ENCODE measurements at regions not wholly inside any gene's neighbourhood (a gene's known extent, or its start where the extent isn't known, plus 50 kb on each side); places are given as distances from the start of the nearest gene placed in this dataset.

DNA sequence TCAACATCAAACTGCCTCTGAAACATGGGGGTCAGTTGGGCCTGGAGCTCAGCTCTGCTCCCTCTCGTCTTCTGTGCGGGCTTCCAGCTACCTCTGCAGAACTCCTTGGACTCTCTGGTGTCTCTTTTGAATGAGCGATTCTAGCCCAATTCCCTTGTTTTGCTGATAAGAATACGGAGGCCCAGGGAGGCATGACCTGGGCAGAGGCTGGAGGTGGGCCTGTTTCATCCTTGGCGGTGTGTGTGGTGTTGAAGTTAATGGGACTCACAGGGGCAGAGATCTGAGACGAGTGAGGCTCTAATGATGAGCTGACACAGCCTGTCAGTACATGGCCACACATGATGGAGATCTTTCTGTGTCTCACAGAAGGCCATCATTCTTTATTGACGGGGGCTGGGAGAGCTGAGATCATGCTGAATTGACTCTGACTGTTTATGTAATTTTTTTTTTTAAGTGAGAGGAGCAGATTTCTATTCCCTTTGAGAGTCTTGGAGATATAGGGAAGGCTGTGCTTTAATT, 134.5 kb downstream of the URB2 start:
- Mint-ChIP-seq H3K27ac (peak overlapping the region; percentile 9), H3K9me3 (no peaks in the 10 kb centered on the region; the same call in 1 of the 2 replicates), H3K4me3 (no peak overlapping the region), H3K36me3 (ENCODE audit: low read depth) (no peaks in the 10 kb centered on the region), H3K27me3 (ENCODE audit: insufficient read depth) (peaks cover 2% of the 10 kb centered on the region; the same call in 1 of the 2 replicates), H3K4me1 (ENCODE audit: low read depth) (peaks cover 55% of the 10 kb centered on the region)
- TF ChIP-seq, protein P1, sequence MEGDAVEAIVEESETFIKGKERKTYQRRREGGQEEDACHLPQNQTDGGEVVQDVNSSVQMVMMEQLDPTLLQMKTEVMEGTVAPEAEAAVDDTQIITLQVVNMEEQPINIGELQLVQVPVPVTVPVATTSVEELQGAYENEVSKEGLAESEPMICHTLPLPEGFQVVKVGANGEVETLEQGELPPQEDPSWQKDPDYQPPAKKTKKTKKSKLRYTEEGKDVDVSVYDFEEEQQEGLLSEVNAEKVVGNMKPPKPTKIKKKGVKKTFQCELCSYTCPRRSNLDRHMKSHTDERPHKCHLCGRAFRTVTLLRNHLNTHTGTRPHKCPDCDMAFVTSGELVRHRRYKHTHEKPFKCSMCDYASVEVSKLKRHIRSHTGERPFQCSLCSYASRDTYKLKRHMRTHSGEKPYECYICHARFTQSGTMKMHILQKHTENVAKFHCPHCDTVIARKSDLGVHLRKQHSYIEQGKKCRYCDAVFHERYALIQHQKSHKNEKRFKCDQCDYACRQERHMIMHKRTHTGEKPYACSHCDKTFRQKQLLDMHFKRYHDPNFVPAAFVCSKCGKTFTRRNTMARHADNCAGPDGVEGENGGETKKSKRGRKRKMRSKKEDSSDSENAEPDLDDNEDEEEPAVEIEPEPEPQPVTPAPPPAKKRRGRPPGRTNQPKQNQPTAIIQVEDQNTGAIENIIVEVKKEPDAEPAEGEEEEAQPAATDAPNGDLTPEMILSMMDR (IDR thresholded peaks at IDR 0.05) = no peak
- DNase-seq = no peak

DNA sequence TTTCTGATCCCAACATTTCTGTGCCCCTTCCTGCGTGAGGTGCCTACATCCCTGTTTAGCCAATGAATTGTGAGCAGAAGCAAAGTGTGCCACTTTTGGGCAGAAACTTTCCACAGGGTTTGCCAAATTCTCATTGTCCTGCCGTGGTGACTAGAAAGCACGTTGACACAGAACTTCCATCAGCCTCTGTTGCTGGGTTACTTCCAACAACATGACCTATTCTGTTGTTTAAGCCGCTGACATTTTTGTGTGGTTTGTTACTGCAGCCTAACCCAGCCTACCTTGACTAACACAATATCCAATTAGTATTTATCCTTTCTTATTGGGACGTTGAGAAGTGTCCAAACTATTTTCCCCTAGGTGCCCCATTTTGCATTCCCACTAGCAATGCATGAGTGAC, 136.8 kb downstream of the URB2 start:
- no peak for DNase-seq
- H3K27me3 Mint-ChIP-seq (ENCODE audit: insufficient read depth) = peaks cover 2% of the 10 kb centered on the region; the same call in 1 of the 2 replicates
- H3K4me1 Mint-ChIP-seq (ENCODE audit: low read depth) = peaks cover 36% of the 10 kb centered on the region

DNA sequence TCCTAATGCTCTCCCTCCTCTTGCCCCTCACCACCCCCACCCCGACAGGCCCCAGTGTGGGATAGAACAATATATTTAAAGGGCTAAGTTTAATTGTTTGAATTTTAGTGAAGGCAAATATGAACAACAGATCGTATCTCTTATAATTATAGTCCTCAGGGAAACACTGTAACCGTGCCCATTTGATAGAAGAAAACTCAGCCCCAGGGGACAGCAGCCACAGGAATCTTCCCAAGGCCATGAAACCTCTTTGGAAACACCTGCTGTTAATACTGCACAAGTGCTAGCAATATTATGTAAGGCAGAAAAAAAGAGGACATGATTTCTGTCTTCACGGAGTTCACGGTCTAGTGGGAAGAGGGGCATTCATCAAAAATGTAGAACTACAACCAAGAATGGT, 142.2 kb downstream of the URB2 start:
- no peak overlapping the region for H3K4me3 Mint-ChIP-seq
- no peak for DNase-seq
- H3K9me3 Mint-ChIP-seq = no peaks in the 10 kb centered on the region
- peaks cover 20% of the 10 kb centered on the region for H3K27me3 Mint-ChIP-seq (ENCODE audit: insufficient read depth)
- H3K27ac Mint-ChIP-seq = no peak overlapping the region
- no peaks in the 10 kb centered on the region for H3K36me3 Mint-ChIP-seq (ENCODE audit: low read depth)
- no peaks in the 10 kb centered on the region for H3K4me1 Mint-ChIP-seq (ENCODE audit: low read depth)
- TF ChIP-seq, protein P1 (IDR thresholded peaks at IDR 0.05) = no peak

More for the DNA sequence above, 136.8 kb downstream of the URB2 start:
- no peak overlapping the region for H3K4me3 Mint-ChIP-seq
- TF ChIP-seq, protein P1 (IDR thresholded peaks at IDR 0.05) = no peak
- H3K9me3 Mint-ChIP-seq = no peaks in the 10 kb centered on the region
- no peak overlapping the region for H3K27ac Mint-ChIP-seq
- no peaks in the 10 kb centered on the region for H3K36me3 Mint-ChIP-seq (ENCODE audit: low read depth)

- Mint-ChIP-seq H3K36me3 (ENCODE audit: low read depth) (no peaks in the 10 kb centered on the region), H3K9me3 (no peaks in the 10 kb centered on the region), H3K4me3 (no peak overlapping the region), H3K4me1 (ENCODE audit: low read depth) (no peaks in the 10 kb centered on the region), H3K27me3 (ENCODE audit: insufficient read depth) (peaks cover 20% of the 10 kb centered on the region), H3K27ac (no peak overlapping the region)
- TF ChIP-seq, protein P1 (IDR thresholded peaks at IDR 0.05) = no peak
- no peak for DNase-seq
Observed at GRCh38 chr1:229769006-229769405, 143.0 kb downstream of the URB2 start.

DNA sequence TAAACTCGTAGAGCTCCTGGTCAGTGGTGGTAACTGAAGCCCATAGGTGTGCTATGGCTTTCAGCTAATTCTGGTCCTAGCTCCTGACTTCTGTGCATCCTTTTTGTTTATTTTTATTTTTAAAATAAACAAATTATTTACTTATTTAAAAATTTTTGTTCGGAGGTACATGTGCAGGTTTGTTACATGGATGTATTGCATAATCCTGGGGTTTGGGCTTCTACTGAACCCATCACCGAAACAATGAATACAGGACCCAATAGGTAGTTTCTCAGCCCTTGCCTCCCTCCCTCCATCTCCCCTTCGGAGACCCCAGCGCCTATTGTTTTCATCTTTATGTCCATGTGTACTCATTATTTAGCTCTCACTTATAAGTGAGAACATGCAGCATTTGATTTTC, 143.8 kb downstream of the URB2 start:
- H3K27ac Mint-ChIP-seq = no peak overlapping the region
- no peak for DNase-seq
- no peaks in the 10 kb centered on the region for H3K9me3 Mint-ChIP-seq
- H3K36me3 Mint-ChIP-seq (ENCODE audit: low read depth) = no peaks in the 10 kb centered on the region
- H3K4me3 Mint-ChIP-seq = no peak overlapping the region
- H3K4me1 Mint-ChIP-seq (ENCODE audit: low read depth) = no peaks in the 10 kb centered on the region
- H3K27me3 Mint-ChIP-seq (ENCODE audit: insufficient read depth) = peaks cover 18% of the 10 kb centered on the region
- TF ChIP-seq, protein P1 (IDR thresholded peaks at IDR 0.05) = no peak

- Mint-ChIP-seq H3K9me3 (no peaks in the 10 kb centered on the region), H3K27me3 (ENCODE audit: insufficient read depth) (peaks cover 13% of the 10 kb centered on the region), H3K27ac (no peak overlapping the region), H3K36me3 (ENCODE audit: low read depth) (no peaks in the 10 kb centered on the region), H3K4me1 (ENCODE audit: low read depth) (no peaks in the 10 kb centered on the region), H3K4me3 (no peak overlapping the region)
- TF ChIP-seq, protein P1 (IDR thresholded peaks at IDR 0.05) = no peak
- DNase-seq = no peak
Observed at GRCh38 chr1:229778794-229779193, 152.7 kb downstream of the URB2 start.

All from HFFc6 (cell line).